Progenitor cell of endocrine pancreas (in vitro differentiated cells): ENCODE measurements at regions not wholly inside any gene's neighbourhood (a gene's known extent, or its start where the extent isn't known, plus 50 kb on each side); places are given as distances from the start of the nearest gene placed in this dataset.
"Not testable (repeated sequence)": the region's sequence is repeated elsewhere in the genome, so short reads cannot be mapped to it uniquely, and the experiment has no call there.

Experiments used
- DNase-seq: peaks from one replicate; pipeline ENCODE4 v3.0.0; 2021; ENCODE audit warnings: low spot score; ENCODE audit not compliant: unreplicated experiment
- H3K27ac Mint-ChIP-seq: 2 replicates; pipeline ENCODE4 v1.8.0; 2021; ENCODE audit warnings: mild to moderate bottlenecking, moderate library complexity, mixed read lengths
- H3K27me3 Mint-ChIP-seq: 2 replicates; pipeline ENCODE4 v1.8.0; 2021; ENCODE audit warnings: mixed read lengths
- H3K36me3 Mint-ChIP-seq: 2 replicates; pipeline ENCODE4 v1.8.0; 2022; ENCODE audit warnings: mixed read lengths; ENCODE audit not compliant: insufficient read depth
- H3K4me1 Mint-ChIP-seq: 2 replicates; pipeline ENCODE4 v1.8.0; 2021; ENCODE audit warnings: low read depth, mixed read lengths
- H3K4me3 Mint-ChIP-seq: 2 replicates; pipeline ENCODE4 v1.8.0; 2021; ENCODE audit warnings: low read depth, mild to moderate bottlenecking, moderate library complexity, mixed read lengths
- H3K9me3 Mint-ChIP-seq: 2 replicates; pipeline ENCODE4 v1.8.0; 2021; ENCODE audit warnings: low read depth, mixed read lengths
- TF ChIP-seq, protein P1 (sequence below): fragments of 200-600 bp; sonication (generic); IDR thresholded peaks from one replicate; pipeline ENCODE4 v1.5.0; 2021; ENCODE audit warnings: antibody characterized with exemption, mild to moderate bottlenecking; ENCODE audit not compliant: unreplicated experiment

DNA sequence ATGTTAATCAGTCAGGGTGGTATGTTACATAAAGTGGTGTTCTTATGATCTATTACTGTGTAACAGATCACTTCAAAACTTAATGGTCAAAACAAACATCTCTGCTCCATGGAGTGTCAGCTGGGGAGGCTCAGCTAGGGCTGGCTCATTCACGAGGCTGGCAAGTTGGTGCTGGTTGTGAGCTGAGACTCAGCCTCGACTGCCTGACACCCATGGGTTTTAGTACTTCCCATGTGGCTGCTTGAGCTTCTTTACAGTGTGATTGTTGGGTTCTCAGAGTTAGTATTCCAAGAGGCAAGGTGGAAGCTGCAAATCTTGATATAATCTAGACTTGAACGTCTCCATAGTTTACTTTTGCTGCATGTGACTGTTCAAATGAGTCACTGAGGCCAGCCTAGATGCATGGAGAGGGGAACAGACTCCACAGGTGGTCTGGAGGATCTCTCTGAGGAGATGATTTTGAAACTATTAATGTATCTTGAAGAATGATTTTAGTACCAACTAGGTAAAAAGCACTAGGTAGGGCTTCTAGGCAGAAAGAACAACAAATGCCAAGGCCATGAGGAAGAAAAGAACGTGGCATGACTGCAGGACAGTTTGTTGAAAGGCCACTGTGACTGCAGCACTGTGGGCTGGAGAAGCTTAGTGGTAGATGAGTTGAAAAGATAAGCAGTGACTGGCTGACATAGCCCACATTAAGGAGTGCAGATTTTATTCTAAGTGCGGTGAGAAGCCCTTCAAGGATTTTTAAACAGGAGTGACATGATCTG lies 281.1 kb upstream of the PROK2 start:
- Mint-ChIP-seq H3K4me1 (peaks cover 1% of the 10 kb centered on the region), H3K27me3 (peaks cover 4% of the 10 kb centered on the region), H3K4me3 (no peak overlapping the region), H3K27ac (no peak overlapping the region), H3K9me3 (peaks cover 9% of the 10 kb centered on the region), H3K36me3 (no peaks in the 10 kb centered on the region)
- TF ChIP-seq, protein P1, sequence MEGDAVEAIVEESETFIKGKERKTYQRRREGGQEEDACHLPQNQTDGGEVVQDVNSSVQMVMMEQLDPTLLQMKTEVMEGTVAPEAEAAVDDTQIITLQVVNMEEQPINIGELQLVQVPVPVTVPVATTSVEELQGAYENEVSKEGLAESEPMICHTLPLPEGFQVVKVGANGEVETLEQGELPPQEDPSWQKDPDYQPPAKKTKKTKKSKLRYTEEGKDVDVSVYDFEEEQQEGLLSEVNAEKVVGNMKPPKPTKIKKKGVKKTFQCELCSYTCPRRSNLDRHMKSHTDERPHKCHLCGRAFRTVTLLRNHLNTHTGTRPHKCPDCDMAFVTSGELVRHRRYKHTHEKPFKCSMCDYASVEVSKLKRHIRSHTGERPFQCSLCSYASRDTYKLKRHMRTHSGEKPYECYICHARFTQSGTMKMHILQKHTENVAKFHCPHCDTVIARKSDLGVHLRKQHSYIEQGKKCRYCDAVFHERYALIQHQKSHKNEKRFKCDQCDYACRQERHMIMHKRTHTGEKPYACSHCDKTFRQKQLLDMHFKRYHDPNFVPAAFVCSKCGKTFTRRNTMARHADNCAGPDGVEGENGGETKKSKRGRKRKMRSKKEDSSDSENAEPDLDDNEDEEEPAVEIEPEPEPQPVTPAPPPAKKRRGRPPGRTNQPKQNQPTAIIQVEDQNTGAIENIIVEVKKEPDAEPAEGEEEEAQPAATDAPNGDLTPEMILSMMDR, result no peak
- DNase-seq, result no peak

DNA sequence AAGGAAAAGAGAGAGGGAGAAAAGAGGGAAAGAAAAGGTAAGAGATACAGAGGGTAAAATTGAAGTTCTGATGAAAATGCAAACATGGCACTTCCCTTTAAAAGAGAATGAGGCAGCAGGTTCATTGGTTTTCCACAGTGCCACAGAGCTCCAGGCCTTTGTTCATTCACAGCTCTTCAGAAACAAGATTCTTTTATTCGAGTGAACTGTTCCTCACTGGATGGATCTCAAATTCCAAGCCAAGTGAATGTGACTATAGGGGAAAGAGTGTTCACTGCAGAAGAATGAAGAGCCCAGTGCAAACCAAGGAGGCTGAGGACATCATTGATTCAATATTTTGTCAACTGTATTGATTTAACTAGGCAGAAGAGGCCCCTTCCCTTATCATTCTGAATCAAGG lies 280.3 kb upstream of the PROK2 start:
- DNase-seq, result no peak
- Mint-ChIP-seq H3K4me3 (no peak overlapping the region), H3K36me3 (no peaks in the 10 kb centered on the region), H3K27me3 (peaks cover 4% of the 10 kb centered on the region), H3K4me1 (peaks cover 1% of the 10 kb centered on the region), H3K9me3 (peaks cover 9% of the 10 kb centered on the region), H3K27ac (no peak overlapping the region)
- TF ChIP-seq, protein P1, result no peak

DNA sequence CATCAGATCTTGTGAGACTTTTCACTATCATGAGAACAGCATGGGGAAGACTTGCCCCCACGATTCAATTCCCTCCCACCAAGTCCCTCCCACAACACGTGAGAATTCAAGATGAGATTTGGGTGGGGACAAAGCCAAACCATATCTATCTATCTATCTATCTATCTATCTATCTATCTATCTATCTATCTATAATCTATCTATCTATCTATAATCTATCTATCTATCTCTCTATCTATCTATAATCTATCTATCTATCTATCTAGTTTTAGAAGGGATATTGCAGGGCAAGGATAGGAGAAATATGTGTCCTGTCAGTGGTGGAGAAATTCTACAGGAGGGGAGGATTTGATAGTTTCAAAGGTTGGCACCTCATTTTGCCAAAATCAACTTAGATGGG lies 279.8 kb upstream of the PROK2 start:
- not testable (repeated sequence) for H3K27me3 Mint-ChIP-seq, H3K27ac Mint-ChIP-seq, H3K4me3 Mint-ChIP-seq, H3K9me3 Mint-ChIP-seq, H3K4me1 Mint-ChIP-seq, H3K36me3 Mint-ChIP-seq, DNase-seq

DNA sequence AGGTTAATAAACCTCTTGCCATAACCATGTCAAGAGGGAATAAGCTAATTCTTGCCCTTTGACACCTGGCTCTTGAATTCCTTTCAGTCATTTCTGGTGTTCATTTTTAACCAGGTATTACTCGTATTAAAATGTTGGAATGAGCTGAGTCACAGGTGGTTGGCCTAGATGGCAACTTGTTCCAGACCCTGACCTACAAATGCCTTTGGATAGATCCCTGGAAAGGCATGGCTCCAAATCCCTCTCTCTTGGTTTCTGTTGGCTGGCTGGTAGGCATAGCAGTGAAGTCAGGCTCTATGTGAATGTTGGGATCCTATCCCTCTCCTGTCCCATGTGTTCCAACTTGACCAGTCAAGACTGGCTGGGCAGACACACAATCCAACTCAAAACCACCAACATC lies 277.1 kb upstream of the PROK2 start:
- H3K4me1 Mint-ChIP-seq, result no peaks in the 10 kb centered on the region

DNA sequence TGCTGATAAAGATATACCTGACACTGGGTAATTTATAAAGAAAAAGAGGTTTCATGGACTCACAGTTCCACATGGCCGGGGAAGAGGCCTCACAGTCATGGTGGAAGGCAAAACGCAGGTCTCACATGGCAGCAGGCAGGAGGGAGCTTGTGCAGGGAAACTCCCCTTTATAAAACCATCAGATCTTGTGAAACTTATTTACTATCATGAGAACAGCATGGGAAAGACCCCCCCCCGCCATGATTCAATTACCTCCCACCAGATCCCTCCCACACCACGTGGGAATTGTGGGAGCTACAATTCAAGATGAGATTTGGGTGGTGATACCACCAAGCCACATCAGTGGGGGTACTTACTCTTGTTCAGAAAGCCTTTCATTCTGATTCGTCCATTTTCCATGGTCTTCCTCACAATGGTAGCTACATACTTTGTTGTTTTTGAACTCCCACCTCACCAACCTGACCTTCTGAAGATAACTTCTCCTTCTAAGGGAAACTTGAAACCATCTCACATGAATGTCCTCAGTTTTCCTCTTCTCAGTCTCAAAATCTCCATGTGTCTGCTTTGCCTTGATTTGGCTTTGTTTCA lies 275.6 kb upstream of the PROK2 start:
- no peak for DNase-seq
- no peaks in the 10 kb centered on the region for H3K36me3 Mint-ChIP-seq
- H3K9me3 Mint-ChIP-seq, result peaks cover 9% of the 10 kb centered on the region
- H3K27me3 Mint-ChIP-seq, result peaks cover 3% of the 10 kb centered on the region
- no peaks in the 10 kb centered on the region for H3K4me1 Mint-ChIP-seq
- no peak overlapping the region for H3K4me3 Mint-ChIP-seq
- no peak overlapping the region for H3K27ac Mint-ChIP-seq
- TF ChIP-seq, protein P1, result no peak

More for the DNA sequence above, 277.1 kb upstream of the PROK2 start:
- H3K27me3 Mint-ChIP-seq, result peaks cover 4% of the 10 kb centered on the region
- no peaks in the 10 kb centered on the region for H3K36me3 Mint-ChIP-seq
- TF ChIP-seq, protein P1, result no peak
- no peak for DNase-seq
- H3K4me3 Mint-ChIP-seq, result no peak overlapping the region
- peaks cover 9% of the 10 kb centered on the region for H3K9me3 Mint-ChIP-seq
- no peak overlapping the region for H3K27ac Mint-ChIP-seq

DNA sequence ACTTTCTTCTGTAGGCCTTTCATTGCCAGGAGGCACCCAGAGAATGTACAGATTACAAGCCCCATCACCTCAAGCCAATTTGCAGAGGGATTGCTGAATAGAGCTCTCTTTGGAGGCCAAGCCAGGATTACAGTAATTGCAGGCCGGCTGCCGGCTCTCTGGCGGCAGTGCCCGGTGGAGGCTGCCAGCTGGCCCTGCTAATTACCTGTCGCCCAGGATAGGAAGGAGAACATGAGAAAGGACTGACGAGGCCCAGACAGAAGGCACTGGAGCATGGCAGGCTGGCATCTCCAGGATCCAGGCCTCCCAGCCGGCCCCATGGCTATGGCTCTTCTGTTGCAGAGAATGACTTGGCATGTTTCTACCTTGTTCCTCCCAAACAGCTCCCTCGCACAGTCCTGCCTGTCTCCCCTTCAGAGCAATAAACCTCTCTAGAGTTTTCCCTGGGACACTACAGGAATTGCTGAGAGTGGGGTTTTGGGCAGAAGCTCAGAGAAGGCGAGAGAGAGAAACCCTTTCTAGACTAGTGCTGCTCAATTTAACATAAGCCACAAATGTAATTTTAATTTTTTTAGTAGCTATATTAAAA lies 273.6 kb upstream of the PROK2 start:
- Mint-ChIP-seq H3K27me3 (peaks cover 3% of the 10 kb centered on the region), H3K4me1 (no peaks in the 10 kb centered on the region), H3K27ac (no peak overlapping the region), H3K4me3 (no peak overlapping the region), H3K9me3 (peaks cover 3% of the 10 kb centered on the region), H3K36me3 (no peaks in the 10 kb centered on the region)
- TF ChIP-seq, protein P1, result no peak
- DNase-seq, result no peak
